ENCODE measurements at regions not wholly inside any gene's neighbourhood (a gene's known extent, or its start where the extent isn't known, plus 50 kb on each side); places are given as distances from the start of the nearest gene placed in this dataset.

DNA sequence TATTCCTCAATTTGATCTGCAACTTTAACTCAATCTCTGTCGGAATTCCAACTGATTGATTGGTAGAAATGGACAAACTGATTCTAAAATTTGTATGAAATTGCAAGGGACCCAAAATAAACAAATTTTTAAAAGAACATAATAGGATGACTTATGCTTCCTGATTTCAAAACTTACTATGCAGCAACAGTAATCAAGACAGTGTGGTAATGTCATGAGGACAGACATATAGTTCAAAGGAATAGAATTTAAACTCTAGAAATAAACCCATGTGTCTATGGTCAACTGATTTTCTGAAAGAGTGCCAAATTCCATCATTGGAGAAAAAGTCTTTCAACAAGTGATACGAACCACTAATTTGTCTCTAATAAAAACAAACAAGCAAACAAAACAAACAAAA, 1320.1 kb upstream of the GJE1 start:
- no peak for DNase-seq (ENCODE audit: low spot score)
- TF ChIP-seq, protein P1, sequence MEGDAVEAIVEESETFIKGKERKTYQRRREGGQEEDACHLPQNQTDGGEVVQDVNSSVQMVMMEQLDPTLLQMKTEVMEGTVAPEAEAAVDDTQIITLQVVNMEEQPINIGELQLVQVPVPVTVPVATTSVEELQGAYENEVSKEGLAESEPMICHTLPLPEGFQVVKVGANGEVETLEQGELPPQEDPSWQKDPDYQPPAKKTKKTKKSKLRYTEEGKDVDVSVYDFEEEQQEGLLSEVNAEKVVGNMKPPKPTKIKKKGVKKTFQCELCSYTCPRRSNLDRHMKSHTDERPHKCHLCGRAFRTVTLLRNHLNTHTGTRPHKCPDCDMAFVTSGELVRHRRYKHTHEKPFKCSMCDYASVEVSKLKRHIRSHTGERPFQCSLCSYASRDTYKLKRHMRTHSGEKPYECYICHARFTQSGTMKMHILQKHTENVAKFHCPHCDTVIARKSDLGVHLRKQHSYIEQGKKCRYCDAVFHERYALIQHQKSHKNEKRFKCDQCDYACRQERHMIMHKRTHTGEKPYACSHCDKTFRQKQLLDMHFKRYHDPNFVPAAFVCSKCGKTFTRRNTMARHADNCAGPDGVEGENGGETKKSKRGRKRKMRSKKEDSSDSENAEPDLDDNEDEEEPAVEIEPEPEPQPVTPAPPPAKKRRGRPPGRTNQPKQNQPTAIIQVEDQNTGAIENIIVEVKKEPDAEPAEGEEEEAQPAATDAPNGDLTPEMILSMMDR (IDR thresholded peaks at IDR 0.05; ENCODE audit: extremely low read depth, insufficient read depth, missing control alignments): no peak
- in situ Hi-C loops (cut with MboI; ENCODE audit: low pct_unique_long_range_greater_than_20kb, low sequenced_read_pairs, unreplicated experiment): no loop called here

DNA sequence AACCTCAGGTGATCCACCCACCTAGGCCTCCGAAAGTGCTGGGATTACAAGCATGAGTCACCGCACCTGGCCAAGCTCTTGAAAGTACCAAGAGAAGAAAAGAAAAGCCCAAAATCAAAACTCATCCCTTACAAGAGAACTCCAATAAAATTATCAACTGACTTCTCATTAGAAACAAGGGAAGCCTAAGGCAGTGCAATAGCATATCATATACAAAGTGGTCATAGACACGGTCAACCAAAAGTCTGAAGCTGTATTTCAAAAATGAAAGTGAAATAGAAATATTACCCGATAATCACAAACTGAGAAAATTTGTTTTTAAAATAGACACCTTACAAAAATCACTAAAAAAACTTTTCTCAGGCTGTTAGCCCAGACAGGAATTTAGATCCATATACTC, 1321.1 kb upstream of the GJE1 start:
- peak; percentile 4 for DNase-seq (ENCODE audit: low spot score)
- TF ChIP-seq, protein P1 (IDR thresholded peaks at IDR 0.05; ENCODE audit: extremely low read depth, insufficient read depth, missing control alignments): no peak
- in situ Hi-C loops (cut with MboI; ENCODE audit: low pct_unique_long_range_greater_than_20kb, low sequenced_read_pairs, unreplicated experiment): no loop called here

DNA sequence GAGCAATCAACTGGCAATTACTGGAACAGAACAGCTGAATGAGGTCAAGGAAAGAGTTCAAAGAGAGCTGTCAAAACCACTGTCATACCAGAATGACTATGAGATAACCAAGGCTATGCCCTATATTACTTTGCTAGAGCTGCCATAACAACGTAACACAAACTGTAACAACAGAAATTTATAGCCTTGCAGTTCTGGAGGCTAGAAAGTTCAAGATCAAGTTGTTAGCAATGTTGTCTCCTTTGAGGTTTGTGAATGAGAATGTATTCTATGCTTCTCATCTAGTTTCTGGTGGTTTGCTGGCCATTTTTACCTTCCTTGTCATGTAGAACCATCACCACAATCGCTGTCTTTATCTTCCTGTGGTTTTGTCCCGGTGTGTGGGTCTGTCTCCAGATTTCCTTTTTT, 1323.0 kb upstream of the GJE1 start:
- TF ChIP-seq, protein P1 (IDR thresholded peaks at IDR 0.05; ENCODE audit: extremely low read depth, insufficient read depth, missing control alignments): no peak
- DNase-seq (ENCODE audit: low spot score): peak; percentile 39
- in situ Hi-C loops (cut with MboI; ENCODE audit: low pct_unique_long_range_greater_than_20kb, low sequenced_read_pairs, unreplicated experiment): no loop called here

DNA sequence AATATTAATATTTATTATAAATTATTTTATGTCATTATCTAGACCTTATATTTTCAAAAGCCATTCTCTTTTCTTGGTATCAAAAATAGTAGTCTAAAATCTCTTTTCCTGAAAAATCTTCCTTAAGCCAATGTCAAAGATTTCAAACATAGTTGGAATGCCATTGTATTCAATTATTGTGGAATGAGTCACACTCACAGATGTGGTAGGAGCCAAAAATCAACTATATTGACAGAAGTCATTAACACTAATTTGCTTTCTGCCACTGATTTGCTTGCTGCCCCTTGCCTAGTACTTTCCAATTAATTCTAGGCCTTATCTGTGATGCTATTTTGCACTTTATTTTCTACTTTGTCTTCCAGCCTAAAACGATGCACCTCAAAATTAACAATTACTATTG, 1326.3 kb upstream of the GJE1 start:
- TF ChIP-seq, protein P1 (IDR thresholded peaks at IDR 0.05; ENCODE audit: extremely low read depth, insufficient read depth, missing control alignments): no peak
- DNase-seq (ENCODE audit: low spot score): no peak
- in situ Hi-C loops (cut with MboI; ENCODE audit: low pct_unique_long_range_greater_than_20kb, low sequenced_read_pairs, unreplicated experiment): no loop called here

DNA sequence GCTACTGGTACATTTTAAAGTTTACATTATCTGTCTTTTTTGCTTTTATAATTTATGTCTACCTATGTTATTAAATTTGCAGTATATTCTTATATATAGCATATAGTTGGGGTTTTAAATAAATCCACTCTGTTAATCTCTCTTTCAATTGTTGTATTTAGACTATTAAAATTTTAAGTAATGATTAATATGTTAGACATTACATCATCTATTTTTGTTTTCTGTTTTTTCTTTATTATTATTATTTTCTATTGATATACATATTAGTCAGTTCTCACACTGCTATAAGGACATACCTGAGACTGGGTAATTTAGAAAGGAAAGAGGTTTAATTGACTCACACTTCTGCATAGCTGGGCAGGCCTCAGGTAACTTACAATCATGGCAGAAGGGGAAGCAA, 1338.2 kb upstream of the GJE1 start:
- in situ Hi-C loops (cut with MboI; ENCODE audit: low pct_unique_long_range_greater_than_20kb, low sequenced_read_pairs, unreplicated experiment): no loop called here
- no peak for DNase-seq (ENCODE audit: low spot score)
- TF ChIP-seq, protein P1 (IDR thresholded peaks at IDR 0.05; ENCODE audit: extremely low read depth, insufficient read depth, missing control alignments): no peak

DNA sequence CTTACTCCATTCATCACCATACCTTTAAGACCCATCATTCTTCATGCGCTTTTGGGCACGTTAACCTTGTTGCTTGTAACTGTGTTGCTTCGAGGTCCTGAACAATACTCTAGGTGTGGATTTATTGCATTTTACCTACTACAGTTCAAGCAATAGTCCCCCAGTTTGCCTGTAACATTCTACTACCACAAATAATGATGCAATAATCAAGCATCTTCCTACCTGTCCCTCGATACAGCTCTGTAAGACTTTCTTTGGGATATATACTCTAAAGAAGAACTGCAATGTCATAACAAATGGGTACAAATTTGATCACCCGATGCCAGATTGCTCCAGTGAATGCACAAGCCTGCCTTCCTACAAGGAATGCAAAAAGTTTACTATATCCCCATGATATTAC, 1342.6 kb upstream of the GJE1 start:
- DNase-seq (ENCODE audit: low spot score): no peak
- TF ChIP-seq, protein P1 (IDR thresholded peaks at IDR 0.05; ENCODE audit: extremely low read depth, insufficient read depth, missing control alignments): no peak
- in situ Hi-C loops (cut with MboI; ENCODE audit: low pct_unique_long_range_greater_than_20kb, low sequenced_read_pairs, unreplicated experiment): no loop called here

DNA sequence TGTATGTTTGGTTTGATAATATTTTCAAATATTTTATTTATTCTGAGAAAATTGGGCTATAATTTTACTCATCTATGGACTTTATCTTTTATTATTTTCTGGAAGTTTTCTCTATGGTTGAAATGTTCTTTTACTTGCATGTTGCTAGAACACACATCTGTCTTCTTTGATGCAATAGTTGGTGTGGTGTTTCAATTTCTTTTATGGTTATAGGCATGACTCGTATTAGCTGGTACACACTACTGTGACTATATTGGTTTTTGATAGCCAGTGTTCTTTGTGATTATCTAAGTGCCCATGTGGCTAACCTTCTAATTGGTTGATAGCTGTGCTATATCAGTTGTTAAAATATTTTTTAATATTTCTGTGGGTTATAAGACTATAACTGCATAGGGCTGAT, 1343.3 kb upstream of the GJE1 start:
- TF ChIP-seq, protein P1 (IDR thresholded peaks at IDR 0.05; ENCODE audit: extremely low read depth, insufficient read depth, missing control alignments): no peak
- no peak for DNase-seq (ENCODE audit: low spot score)
- in situ Hi-C loops (cut with MboI; ENCODE audit: low pct_unique_long_range_greater_than_20kb, low sequenced_read_pairs, unreplicated experiment): no loop called here
